ENCODE measurements at regions not wholly inside any gene's neighbourhood (a gene's known extent, or its start where the extent isn't known, plus 50 kb on each side); places are given as distances from the start of the nearest gene placed in this dataset.
"Not testable (repeated sequence)": the region's sequence is repeated elsewhere in the genome, so short reads cannot be mapped to it uniquely, and the experiment has no call there.

DNA sequence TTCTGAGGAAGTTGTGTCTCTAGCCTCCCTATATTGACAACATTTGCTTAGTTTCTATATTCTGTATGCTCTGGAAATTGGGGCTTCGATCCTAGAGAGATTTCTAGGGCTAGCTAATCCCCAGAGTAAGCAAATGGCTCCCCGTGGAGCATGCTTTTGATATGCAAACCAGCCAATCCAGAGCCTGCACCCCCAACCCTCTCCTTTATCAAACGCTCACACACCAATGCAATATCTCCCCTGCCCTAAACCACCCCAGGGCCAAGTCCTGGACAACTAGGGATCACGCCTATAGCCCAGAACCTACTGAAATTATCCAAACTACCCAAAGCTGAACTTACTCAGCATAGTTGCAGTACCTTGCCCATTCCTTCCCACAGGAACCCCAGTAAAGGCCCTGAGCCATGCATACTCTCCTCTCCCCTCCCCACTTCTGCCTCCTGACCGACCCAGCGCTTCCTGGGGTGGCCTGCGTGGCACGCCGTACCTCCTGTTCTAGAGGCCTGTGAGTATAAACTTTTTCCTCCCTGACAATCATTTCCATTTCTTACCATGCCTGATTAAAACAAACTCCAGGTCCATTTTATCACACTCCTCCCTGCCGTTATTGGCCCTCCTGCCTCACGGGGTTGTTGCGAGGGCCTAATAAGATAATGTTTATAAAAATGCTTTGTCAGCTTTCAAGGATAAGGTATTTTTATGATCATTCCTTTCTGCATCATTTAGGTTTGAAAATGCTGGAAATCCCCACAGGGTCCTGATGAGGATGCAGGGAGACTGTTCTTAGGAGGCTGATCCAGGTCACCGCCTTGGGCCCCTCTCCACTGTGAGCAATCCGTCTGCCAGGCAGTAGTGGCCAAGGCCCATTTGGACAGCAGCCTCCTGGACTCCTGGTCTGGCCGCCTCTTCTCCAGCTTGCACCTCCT is 102.7 kb downstream of the TENT5C start:
- DNase-seq = no peak

DNA sequence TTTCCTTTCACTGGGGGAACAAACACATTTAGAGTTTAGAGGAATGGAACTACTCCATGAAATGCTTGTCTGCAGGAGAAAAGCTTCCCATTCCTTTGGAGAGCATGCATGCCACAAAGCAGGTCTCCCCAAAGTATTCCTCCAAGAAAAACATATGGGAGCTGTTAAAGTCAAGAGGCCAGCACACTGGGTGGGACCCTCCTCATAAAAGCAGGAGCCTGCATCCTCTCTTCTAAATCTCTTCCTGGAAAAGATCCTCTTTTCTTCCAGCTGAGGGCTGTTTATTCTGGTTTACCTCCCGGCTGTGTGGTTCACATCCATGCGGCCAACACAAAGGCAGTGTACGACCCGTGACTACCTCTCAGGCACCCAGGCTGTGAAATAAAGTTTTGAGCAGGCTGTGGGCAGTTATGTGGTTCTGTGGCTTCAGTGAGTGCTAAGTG is 103.4 kb downstream of the TENT5C start:
- DNase-seq = no peak

DNA sequence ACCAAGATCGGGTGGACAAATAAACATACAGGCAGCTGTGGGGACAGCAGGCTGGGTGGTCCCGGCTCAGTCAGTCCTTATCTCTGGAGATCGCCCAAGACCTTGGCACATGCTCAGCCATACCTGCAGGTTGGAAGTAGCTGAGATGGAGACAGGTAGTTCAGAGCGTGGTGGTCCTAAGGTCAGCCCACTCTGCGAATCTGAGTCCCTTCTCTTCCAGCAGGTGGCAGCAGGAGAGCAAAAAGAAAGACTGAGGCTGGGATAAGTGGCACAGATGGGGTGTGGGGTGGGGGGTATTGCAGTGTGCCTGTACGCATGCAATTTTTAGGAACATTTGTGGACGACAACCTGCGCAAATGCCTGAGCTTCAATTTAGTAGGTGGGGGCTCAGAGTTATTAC is 104.9 kb downstream of the TENT5C start:
- peak in 1 of 2 experiments; percentile 37 for DNase-seq

DNA sequence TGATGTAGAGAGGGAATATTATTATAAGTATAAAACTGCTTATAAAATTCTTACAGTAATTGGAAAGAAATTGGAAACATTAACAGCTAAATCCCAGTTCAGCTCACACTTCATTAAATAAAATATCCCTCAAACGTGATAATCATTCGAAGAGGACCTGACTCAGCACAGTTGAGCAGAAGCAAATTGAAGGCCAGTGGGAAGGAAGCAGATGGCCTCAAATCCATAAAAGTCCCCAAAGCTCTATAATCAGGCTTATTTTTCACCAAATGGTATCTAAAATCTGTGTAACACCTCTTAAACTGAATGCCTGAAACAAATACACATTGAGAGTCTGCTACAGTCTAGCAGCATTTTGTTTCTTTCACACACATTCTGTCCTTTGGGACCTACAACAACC is 106.8 kb downstream of the TENT5C start:
- no peak for DNase-seq

DNA sequence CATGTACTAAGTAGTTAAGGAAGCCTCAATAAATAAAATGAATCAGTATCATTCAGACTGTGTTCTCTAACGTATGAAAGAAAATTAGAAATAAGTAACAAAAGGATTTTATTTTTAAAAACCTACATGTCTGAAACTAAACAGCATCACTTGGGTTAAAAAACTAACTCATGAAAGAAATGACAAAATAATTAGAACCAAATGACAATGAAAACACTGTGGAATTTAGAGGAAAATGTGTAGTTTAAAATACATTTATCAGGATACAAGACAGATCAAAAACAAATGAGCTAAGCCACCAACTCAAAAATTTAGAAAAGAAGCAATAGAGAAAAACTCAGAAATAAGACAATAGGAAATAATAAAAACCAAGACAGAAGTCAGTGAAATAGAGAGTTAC is 108.7 kb downstream of the TENT5C start:
- DNase-seq = no peak

DNA sequence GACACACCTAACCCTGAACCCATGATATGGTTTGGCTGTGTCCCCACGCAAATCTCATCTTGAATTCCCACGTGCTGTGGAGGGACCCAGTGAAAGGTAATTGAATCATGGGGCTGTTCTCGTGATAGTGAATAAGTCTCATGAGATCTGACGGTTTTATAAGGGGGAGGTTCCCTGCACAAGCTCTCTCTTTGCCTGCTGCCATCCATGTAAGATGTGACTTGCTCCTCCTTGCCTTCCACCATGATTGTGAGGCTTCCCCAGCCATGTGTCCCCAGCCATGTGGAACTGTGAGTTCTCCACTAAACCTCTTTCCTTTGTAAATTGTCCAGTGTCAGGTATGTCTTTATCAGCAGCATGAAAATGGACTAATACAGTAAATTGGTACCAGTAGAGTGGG is 110.2 kb downstream of the TENT5C start:
- not testable (repeated sequence) for DNase-seq

DNA sequence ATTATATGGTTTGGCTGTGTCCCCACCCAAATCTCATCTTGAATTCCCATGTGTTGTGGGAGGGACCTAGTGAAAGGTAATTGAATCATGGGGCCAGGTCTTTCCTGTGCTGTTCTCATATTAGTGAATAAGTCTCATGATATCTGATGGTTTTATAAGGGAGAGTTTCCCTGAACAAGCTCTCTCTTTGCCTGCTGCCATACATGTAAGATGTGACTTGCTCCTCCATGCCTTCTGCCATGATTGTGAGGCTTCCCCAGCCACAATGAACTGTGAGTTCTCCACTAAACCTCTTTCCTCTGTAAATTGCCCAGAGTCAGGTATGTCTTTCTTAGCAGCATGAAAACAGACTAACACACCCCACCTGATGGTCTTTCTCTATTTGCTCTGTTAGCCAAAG is 112.1 kb downstream of the TENT5C start:
- not testable (repeated sequence) for DNase-seq

DNA sequence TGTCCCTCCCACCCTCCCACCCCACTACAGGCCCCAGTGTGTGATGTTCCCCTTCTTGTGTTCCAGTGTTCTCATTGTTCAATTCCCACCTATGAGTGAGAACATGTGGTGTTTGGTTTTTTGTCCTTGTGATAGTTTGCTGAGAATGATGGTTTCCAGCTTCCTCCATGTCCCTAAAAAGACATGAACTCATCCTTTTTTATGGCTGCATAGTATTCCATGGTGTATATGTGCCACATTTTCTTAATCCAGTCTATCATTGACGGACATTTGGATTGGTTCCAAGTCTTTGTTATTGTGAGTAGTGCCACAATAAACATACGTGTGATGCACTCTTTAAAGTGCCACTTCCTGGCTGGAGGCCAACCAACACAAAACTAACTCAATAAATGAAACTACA is 112.7 kb downstream of the TENT5C start:
- DNase-seq = not testable (repeated sequence)

DNA sequence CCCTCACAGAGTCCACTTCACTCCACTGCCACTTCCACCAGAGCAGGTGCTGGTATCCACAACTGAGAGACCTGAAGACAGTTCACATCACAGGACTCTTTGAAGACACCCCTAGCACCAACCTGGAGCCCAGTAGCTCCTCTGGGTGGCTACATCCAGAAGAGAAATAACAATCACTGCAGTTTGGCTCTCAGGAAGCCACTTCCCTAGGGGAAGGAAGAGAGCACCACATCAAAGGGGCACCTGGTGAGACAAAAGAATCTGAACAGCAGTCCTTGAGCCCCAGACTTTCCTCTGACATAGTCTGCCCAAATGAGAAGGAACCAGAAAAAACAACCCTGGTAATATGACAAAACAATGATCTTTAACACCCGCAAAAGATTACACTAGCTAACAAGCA is 113.2 kb downstream of the TENT5C start:
- no peak for DNase-seq

DNA sequence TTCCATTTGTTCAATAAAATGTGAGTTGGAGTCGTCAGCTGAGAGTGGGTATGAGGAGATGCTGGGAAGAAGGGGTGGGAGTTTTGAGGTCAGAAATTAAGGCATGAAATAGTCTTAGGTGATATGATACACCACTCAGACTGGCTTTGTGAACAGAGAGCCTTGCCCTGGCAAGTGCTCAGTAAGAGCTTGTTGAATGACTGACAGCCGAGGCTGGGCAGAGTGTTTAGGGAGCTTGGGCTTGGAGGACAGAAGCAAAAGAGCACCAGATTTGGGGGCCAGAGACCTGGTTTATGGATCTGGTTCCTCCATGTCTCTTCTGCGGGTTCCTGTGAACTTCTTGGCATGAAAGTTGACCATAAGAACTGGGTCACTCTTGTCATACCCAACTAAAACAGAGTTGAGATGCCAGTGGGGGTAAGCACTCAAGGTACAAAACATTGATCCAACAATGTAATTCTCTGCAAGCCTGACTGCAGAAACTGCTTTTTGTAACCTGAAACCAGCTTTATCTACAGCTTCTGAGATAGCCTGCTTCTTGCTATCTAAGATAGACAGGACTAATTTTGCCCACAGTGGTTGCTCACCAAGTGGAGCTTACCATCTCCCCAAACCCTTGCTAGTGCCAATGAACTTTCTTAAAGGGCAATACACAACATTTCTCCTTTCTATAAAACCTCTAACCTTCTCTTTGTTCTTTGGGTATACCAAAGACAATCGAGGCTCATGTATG is 126.4 kb downstream of the TENT5C start:
- no peak for DNase-seq

DNA sequence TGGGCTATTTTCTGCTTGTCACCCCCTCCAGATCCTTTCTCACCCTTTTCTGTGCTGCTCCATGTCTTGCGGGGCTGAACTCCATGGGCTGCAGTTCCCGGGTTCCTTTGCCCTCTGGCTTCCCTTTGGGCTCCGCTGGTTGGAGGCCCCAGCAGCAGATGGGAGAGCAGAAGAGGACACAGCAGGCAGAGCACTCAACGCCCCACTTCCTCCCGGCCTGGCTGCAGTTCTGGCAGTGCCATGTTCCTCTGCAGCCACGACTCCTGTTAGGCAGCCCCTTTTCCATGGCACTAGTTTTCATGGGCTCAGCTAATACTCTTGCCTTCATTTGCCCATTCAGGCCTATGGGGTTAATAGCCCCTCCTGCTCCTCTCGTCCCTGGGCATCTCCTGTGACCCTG is 127.1 kb downstream of the TENT5C start:
- DNase-seq = no peak

DNA sequence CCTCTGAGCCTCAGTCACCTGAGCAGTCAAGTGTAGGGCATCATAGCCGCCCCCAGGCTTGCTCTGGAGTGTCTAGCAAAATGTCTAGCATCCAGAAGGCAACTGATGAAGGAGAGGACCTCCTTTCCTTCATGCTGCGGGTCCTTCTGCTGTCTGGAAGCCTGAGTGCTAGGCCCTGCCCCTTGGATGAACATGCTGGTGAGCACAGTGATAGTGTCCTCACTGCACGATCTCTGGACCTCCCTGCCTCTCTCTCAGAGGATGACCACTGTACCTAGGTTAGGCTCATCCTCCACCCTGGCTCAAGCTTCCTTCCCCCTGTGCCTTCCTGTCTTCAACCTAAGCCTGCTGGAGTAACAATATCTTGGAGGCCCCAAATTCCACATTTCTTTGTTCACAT is 128.6 kb downstream of the TENT5C start:
- no peak for DNase-seq

DNA sequence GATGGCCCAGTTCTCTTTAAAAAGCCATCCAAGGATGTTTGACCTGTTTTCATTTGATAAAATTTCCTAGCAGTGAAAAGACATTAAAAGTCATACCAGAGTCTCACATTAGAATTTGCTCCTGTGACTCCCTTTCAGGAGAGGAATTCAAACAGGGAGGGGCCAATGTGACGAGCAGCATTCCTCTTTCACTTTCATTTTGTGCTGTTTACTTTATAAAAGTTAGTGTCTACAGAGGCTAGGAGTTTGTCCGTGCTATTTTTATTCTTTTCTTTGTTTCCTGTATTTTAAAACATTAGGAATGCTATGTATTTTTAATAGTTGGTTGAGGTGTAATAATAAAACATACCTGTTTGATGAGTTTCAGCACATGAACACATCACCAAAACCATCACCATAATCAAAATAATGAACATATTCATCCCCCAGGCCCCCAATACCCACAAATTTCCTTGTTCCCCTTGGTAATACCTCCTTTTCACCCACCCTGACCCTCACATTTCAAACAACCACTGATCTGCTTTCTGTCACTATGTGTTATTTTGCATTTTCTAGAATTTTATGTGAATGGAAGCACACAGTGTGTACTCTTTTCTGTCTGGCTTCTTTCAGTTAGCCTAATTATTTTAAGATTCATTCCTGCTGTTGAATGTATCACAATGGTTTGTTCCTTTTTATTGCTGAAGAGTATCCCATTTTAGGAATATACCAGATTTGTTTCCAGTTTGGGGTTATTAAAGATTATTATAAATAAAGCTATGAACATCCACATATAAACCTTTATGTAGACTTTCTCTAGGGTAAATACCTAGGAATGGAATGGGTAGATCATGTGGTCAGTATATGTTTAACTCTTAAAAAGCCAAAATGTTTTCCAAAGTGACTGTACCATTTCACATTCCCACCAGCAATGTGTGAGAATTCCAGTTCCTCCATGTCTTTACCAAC is 129.5 kb downstream of the TENT5C start:
- DNase-seq = peak in 1 of 2 experiments; percentile 63

DNA sequence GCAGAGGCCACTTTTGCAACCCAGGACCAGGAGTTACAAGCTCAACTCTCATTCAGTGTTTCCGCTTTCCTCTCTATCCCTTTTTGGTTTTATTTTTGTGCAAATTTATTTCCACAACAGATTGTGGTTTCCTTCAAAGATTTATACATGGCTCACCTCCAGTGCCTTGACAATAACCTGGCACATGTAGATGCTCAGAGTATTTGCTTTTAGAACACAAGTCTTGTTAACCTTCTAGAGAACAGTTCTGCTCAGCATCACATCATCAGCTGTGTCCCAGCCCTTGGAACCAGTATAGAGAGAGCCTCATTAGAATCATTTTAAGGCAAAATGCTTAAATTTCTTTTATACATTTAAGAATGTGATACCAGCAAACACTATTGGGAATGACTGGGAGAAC is 133.7 kb downstream of the TENT5C start:
- no peak for DNase-seq

DNA sequence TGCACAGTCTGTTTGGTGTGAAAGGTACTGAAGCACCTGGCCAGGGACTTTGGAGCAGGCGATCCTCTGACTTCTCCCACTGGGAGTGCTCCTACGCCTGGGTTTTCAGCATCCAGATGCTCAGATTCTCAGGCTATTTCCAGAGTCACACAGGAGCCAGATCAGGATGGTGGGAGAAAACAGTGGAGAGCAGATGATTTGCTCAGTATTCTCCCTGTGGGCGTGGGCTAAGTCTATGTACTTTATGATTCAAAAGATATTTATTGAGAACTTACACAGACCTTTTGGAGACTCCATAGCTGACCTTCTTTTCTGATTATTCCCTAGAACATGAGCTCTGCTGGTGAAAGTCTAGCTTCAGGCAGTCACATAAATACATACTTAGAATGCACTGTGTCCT is 134.6 kb downstream of the TENT5C start:
- DNase-seq = no peak

DNA sequence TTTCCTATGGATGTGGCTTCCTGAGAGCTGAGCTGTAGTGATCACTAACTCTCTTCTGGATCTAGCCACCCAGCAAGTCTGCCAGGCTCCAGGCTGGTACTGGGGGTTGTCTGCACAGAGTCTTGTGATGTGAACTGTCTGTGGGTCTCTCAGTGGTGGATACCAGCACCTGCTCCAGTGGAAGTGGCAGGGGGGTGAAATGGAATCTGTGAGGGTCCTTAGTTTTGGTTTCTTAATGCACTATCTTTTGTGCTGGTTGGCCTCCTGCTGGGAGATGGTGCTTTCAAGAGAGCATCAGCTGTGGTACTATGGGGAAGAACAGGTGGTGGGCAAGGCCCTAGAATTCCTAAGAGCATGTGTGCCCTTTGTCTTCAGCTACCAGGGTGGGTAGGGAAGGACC is 140.7 kb downstream of the TENT5C start:
- DNase-seq = not testable (repeated sequence)

DNA sequence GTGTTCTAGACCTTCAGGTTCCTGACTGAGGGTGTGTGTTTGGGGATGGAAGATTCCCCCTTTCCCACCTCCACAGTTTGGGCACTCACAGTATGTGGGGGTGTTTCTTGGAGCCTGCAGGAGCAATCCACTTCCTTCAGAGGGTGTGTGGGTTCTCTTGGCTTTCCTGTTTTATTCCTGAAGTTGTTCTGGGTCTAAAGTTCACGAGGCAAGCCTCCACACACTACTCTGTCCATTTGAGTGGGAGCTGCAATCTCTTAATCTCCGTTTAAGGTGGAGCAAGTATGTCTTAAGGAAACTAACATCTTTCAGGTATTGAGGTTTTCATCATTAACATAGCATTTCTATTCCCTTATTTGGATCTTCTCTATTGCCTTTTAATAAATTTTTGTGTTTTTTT is 141.8 kb downstream of the TENT5C start:
- no peak for DNase-seq

DNA sequence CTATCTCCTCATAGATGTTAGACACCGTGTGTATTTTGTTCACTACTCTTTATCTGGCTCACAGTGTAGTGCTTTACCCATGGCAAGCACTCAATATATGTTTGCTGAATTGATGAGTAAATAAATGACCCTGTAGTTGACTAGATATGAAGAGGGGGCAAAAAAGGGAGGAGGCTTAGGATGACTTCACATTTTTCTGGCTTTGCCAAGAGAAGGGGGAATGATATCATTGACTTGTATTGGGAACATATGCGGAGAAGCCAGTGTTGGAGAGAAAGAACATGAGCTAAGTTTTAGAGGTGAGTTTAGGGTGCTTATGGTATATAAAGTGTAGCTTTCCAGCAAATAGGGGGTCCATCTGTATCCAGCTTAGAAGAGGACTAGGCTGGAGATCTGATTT is 145.5 kb downstream of the TENT5C start:
- no peak for DNase-seq

DNA sequence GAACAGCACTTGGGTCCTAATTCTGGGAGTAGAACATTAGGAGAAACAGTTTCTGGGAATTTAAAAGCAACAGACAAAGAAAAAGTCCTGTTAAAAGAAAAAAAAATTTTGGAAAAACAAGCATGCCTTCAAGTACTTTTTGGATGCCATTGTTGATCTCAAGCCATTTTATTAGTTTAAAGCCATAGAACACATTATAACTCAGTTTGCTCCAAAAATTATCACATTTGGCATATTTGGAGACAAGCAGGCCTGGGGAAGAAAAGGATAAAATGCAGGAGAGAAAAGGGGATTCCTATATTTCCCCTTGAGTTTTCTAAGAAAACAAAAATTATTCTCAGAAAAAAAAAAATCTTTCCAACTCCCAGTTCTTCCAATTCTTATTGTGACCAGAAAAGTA is 146.8 kb downstream of the TENT5C start:
- DNase-seq = no peak

DNA sequence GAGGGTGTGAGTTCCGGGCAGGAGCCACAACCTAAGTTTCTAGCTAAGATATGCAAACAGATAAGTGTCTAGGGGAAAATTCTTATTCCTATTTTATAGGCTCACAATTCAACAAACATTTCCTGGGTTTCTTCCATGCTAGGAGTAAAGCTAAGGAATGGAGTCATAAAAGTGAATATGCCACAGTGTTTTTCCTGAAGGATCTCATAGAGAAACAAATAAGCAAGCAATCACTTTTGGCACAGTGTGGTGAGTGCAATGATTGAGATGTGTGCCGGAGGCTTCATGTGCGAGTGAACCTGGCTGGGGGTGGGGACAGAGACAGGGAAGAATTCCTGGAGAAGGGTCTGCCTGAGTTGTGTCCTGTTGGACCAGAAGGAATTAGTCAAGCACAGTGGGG is 147.4 kb downstream of the TENT5C start:
- no peak for DNase-seq

DNA sequence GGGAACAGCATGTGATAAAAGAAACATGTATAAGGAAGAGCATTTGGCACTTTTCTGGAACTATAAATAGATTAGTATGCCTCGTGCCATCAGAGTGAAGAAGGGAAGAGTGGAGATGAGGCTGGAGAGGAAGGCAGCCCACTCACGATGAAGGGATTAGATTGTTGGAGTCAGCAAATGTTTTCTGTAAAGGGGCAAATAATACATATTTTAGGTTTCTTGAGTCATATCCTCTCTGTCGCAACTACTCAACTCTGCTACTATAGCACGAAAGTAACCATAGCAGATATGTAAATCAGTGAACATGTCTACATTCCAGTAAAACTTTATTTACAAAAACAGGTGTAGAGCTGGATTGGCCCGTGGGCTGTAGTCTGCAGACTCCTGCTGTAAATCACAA is 147.8 kb downstream of the TENT5C start:
- DNase-seq = no peak

DNA sequence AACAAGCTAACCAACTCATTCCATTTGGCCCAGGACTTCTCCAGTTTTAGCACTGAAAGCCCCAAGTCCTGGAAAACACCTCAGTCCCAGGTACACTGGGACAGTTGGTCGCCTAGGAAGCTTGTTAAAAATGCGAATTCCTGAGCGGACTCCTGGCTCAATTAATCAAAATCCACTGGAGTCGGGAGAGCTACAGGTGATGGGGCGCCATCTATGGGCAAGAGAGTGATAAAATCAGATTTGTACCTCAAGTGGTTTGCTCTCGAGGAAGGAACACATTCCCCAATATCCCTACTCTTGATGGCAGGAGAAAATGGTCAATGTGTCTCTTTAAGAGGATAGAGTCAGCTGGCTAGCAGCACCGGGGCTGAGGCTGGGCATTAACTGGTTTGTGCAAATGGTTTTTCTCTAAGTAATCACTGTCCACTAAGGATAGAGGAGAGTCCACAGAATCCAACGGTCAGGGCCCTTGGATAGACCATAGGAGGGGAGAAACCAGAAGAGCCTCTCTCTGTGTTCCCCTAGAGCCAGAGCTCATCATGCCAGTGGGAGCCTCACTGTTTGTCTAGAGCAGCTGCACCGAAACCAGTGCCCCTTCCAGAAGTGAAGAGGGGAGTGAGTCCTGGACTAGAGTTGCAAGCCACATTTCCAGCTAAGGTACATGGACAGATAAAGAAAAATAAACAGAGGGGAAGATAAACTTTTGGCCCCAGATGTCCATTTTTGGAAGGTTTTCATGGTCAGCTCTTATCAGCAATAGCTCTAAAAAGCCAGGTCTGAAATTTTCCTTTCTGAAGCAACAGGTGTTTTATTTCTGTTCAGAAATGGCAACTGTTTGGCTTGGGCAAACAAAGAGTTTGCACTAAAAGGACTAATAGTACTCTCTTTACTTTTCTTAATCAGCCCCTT is 148.5 kb downstream of the TENT5C start:
- peak; percentile 45 to 73 for DNase-seq

Data from Kasumi-1 (cell line).